ENCODE measurements at regions not wholly inside any gene's neighbourhood (a gene's known extent, or its start where the extent isn't known, plus 50 kb on each side); places are given as distances from the start of the nearest gene placed in this dataset.

GRCh38 chr2:11942178-11942569 lies 195.7 kb downstream of the LPIN1 start:
- H3K9me1 ChIP-seq (replicated peaks; ENCODE audit: control insufficient read depth, extremely low read depth, insufficient read depth, low read length), result no peaks in the 10 kb centered on the region
- dilution Hi-C loops (cut with MboI; ENCODE audit: extremely low pct_ligation_motif_present, low sequenced_read_pairs), result no loop called here
- POLR2A ChIA-PET, result no interaction called here
- H3K4me2 ChIP-seq (ENCODE audit: insufficient read depth, low read length), result no peak overlapping the region
- no peak overlapping the region for H3K9ac ChIP-seq (replicated peaks; ENCODE audit: extremely low read depth, insufficient read depth, low read length)
- CTCF ChIA-PET, result interaction anchor here (0.8 kb wide), 1 partner anchor 27 kb away, joined by 3 read pairs; no protein-coding TSS in a partner anchor
- H3K4me3 ChIP-seq (replicated peaks in 1 of 3; ENCODE audit: insufficient read depth in 1 of 3, low read depth in 1 of 3, low read length in 3 of 3), result no peak overlapping the region
- no peak for FAIRE-seq
- H3K27ac ChIP-seq (ENCODE audit: insufficient read depth, low read depth, low read length), result no peak overlapping the region
- H3K79me2 ChIP-seq (ENCODE audit: control insufficient read depth, insufficient read depth, low read length), result no peaks in the 10 kb centered on the region
- intact Hi-C loops (cut with micrococcal nuclease), result no loop called here
- DNase-seq (ENCODE audit: low read depth, low spot score), result no peak
- no TSS peak for BruUV-seq (replicated peaks)
- H3K9me3 ChIP-seq (replicated peaks; ENCODE audit: control insufficient read depth, insufficient read depth, low read length), result no peaks in the 10 kb centered on the region
- no peaks in the 10 kb centered on the region for H3K36me3 ChIP-seq (ENCODE audit: control insufficient read depth in 2 of 2, extremely low read depth in 1 of 2, insufficient read depth in 2 of 2, low read length in 2 of 2)
- H2AFZ ChIP-seq (ENCODE audit: low read depth, low read length), result no peak overlapping the region
- H3K27me3 ChIP-seq (ENCODE audit: control insufficient read depth in 2 of 2, insufficient read depth in 2 of 2, low read length in 2 of 2), result no peaks in the 10 kb centered on the region
- TF ChIP-seq FOS (IDR thresholded peaks at IDR 0.05; ENCODE audit: borderline replicate concordance, insufficient read depth, low read length) (no peak), CTCF (IDR thresholded peaks at IDR 0.05; ENCODE audit: extremely low read depth in 1 of 2, insufficient read depth in 1 of 2, low read depth in 1 of 2, low read length in 2 of 2) (no peak), GATA2 (IDR thresholded peaks at IDR 0.05; ENCODE audit: insufficient read depth, insufficient read length, low read depth, low read length) (no peak), MYC (IDR thresholded peaks at IDR 0.05; ENCODE audit: low read depth, low read length) (no peak), MAX (IDR thresholded peaks at IDR 0.05; ENCODE audit: insufficient read depth, insufficient read length) (no peak), POLR2A (IDR thresholded peaks at IDR 0.05; ENCODE audit: low read depth, low read length) (no peak), JUN (IDR thresholded peaks at IDR 0.05; ENCODE audit: borderline replicate concordance, insufficient read depth, insufficient read length, low read depth) (no peak), POLR2AphosphoS5 (IDR thresholded peaks at IDR 0.05; ENCODE audit: insufficient read depth, low read depth, low read length) (no peak), EZH2 (IDR thresholded peaks at IDR 0.05; ENCODE audit: borderline replicate concordance, low read depth, low read length, severe bottlenecking) (no peak)
- H3K4me1 ChIP-seq (ENCODE audit: control insufficient read depth, extremely low read depth, insufficient read depth, low read length), result no peaks in the 10 kb centered on the region
- no peaks in the 10 kb centered on the region for H4K20me1 ChIP-seq (replicated peaks; ENCODE audit: control insufficient read depth, extremely low read depth, insufficient read depth, low read length)

All from endothelial cell of umbilical vein (primary cell).